SK-N-MC (cell line): ENCODE measurements at regions not wholly inside any gene's neighbourhood (a gene's known extent, or its start where the extent isn't known, plus 50 kb on each side); places are given as distances from the start of the nearest gene placed in this dataset.

Experiments used
- DNase-seq: peaks from one replicate; pipeline ENCODE4 v3.0.0-alpha.2; 2011; ENCODE audit warnings: low read depth, low spot score
- H3K27ac ChIP-seq: fragments of 200-600 bp; sonication (generic); 2 replicates; pipeline ENCODE4 v1.5.1; 2016; ENCODE audit warnings: mixed run types
- H3K36me3 ChIP-seq: fragments of 200-600 bp; sonication (generic); 2 replicates; pipeline ENCODE4 v1.6.1; 2017; ENCODE audit warnings: antibody characterized with exemption, low read length, mixed read lengths; ENCODE audit not compliant: insufficient read depth
- H3K4me3 ChIP-seq: fragments of 200-600 bp; sonication (generic); 2 replicates; pipeline ENCODE4 v1.5.1; 2016
- H3K9ac ChIP-seq: fragments of 200-600 bp; sonication (generic); 2 replicates; pipeline ENCODE4 v1.8.0; 2017; ENCODE audit warnings: mixed run types, mixed read lengths; ENCODE audit not compliant: insufficient read length
- H3K9me3 ChIP-seq: fragments of 200-600 bp; sonication (generic); 2 replicates; pipeline ENCODE4 v1.6.1; 2017; ENCODE audit warnings: low read depth, mild to moderate bottlenecking, antibody characterized with exemption, low read length, moderate library complexity, mixed read lengths
- EZH2 ChIP-seq: fragments of 200-600 bp; sonication (generic); IDR thresholded peaks from one replicate; pipeline ENCODE4 v1.6.1; 2017; ENCODE audit warnings: antibody characterized with exemption
- FOXP2 ChIP-seq: optimal IDR thresholded peaks from 2 replicates; pipeline ENCODE3; 2011; ENCODE audit warnings: mild to moderate bottlenecking, moderate library complexity; ENCODE audit not compliant: insufficient read depth; ENCODE audit errors: extremely low read length, control extremely low read depth
- POLR2AphosphoS5 ChIP-seq: IDR thresholded peaks from 2 replicates; pipeline ENCODE4 v1.6.1; 2012; ENCODE audit warnings: mild to moderate bottlenecking, low read depth, low read length, borderline replicate concordance

- no peak for DNase-seq
- H3K9ac ChIP-seq = no peak overlapping the region
- TF ChIP-seq EZH2 = no peak
- TF ChIP-seq POLR2AphosphoS5 = no peak
- TF ChIP-seq FOXP2 = no peak
- no peaks in the 10 kb centered on the region for H3K36me3 ChIP-seq
- no peak overlapping the region for H3K27ac ChIP-seq
- no peaks in the 10 kb centered on the region for H3K9me3 ChIP-seq
- no peak overlapping the region for H3K4me3 ChIP-seq
Observed at GRCh38 chr3:118838871-118839270, 195.8 kb downstream of the IGSF11 start.

- no peak overlapping the region for H3K27ac ChIP-seq
- no peak overlapping the region for H3K9ac ChIP-seq
- H3K36me3 ChIP-seq = no peaks in the 10 kb centered on the region
- no peak overlapping the region for H3K4me3 ChIP-seq
- TF ChIP-seq POLR2AphosphoS5 = no peak
- no peak for TF ChIP-seq EZH2
- TF ChIP-seq FOXP2 = no peak
- no peak for DNase-seq
- no peaks in the 10 kb centered on the region for H3K9me3 ChIP-seq
Observed at GRCh38 chr3:118842147-118842863, 192.3 kb downstream of the IGSF11 start.

GRCh38 chr3:118846176-118846575, 188.5 kb downstream of the IGSF11 start:
- no peaks in the 10 kb centered on the region for H3K9me3 ChIP-seq
- H3K36me3 ChIP-seq = no peaks in the 10 kb centered on the region
- H3K9ac ChIP-seq = no peak overlapping the region
- H3K4me3 ChIP-seq = no peak overlapping the region
- H3K27ac ChIP-seq = no peak overlapping the region
- DNase-seq = no peak
- TF ChIP-seq FOXP2 = no peak
- no peak for TF ChIP-seq POLR2AphosphoS5
- TF ChIP-seq EZH2 = no peak
